Esophagus squamous epithelium (tissue), 4 donors: ENCODE measurements at regions not wholly inside any gene's neighbourhood (a gene's known extent, or its start where the extent isn't known, plus 50 kb on each side); places are given as distances from the start of the nearest gene placed in this dataset.

Experiments
- CTCF ChIP-seq, 6 experiments: fragments of 450-650 bp in 4 of 6; fragments of 200-600 bp in 2 of 6; sonication (generic) in 2 of 6; IDR thresholded peaks; one replicate each; pipeline ENCODE4 v1.5.1; 2016 to 2019; ENCODE audit warnings: antibody characterized with exemption in 6 of 6, mild to moderate bottlenecking in 4 of 6, moderate library complexity in 4 of 6
- POLR2A ChIP-seq, 4 donors: fragments of 450-650 bp; IDR thresholded peaks; one replicate each; pipeline ENCODE4 v1.6.1; 2017; ENCODE audit warnings: antibody characterized with exemption in 4 of 4, mild to moderate bottlenecking in 4 of 4, moderate library complexity in 3 of 4

DNA sequence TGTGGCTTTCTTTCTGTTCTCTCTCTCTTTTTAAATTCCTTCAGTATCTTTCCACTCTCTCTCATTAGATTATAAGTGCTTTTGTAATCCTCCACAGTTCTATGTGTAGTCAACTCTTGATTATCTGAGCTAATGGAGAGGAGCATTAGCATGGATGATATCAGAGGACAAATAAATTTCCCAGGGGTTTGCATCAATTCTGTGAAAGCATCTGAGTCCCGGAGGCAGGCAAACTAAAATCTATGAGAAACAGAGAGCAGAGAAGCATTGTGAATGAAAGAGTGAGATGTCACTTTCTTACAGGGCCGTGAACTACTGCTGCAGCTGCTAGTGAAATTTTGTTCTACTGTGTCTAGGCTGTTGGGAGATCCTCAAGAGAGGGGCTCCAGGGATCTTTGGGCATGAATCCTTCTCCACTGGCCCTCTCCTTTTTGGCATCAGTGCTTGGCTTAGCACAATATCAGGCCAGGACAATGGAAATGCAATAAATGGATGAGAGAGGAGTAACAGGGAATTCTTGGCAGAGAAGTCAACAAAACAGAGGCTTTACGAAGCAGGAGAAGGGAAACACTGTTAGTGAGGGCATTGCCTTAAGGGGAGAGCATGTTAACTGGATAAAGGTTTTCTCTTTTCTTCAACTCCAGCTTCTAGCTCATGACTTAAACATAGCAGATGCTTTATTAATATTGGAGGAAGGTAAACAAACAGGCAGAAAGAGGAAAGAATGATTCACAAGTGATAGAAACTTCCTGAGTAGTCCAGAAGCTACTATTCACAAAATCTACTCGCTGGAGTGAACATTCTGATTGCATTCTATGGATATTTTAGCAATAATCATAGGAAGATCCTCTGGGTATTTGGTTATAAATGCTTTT is 847.0 kb upstream of the MAP3K7 start:
- no peak for TF ChIP-seq CTCF (IDR thresholded peaks at IDR 0.05)
- no peak for TF ChIP-seq POLR2A (IDR thresholded peaks at IDR 0.05)
